HG03575 (cell line): ENCODE measurements at regions not wholly inside any gene's neighbourhood (a gene's known extent, or its start where the extent isn't known, plus 50 kb on each side); places are given as distances from the start of the nearest gene placed in this dataset.

Experiments
- ATAC-seq: cut with Tn5 transposase; IDR thresholded peaks from one replicate; pipeline ENCODE4 v1.9.1; 2021; ENCODE audit not compliant: unreplicated experiment, insufficient number of reproducible peaks, low FRiP score; ENCODE audit errors: extremely low read depth

DNA sequence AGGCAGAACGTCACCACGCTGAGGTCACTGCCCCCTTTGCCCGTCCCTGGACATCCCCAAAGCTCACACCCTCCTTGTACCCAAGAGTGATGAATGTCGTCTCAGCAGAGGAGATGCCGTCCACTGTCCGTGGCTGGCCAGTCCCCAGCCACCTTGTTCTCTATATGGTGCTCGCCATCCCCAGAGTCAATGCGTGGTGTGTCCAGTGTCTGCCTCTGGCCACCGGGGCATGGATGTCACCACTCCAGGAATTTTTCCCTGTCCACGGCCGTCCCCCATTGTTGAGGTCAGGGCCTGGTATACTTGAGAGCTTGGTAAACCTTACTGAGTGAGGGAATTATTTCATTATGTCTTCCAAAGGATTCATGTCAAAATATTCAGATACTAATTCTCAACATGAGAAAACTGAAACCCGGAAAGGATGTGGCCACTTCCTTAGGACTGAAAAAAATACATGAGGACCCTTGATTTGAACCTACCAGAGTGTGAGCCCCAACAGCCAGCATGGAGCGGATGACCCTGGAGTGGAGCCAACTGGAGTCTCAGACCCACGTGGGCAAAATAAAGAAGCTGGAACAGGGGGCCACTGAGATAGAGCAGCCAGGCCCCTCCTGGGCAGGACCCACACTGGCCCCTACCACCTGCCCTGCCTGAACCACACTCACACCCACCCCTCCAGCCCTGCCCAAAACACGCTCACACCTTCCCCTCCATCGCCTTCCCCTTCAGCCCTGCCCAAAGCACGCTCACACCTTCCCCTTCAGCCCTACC, 376.4 kb downstream of the BRD1 start:
- ATAC-seq: no peak

- ATAC-seq: no peak
These were observed 377.2 kb downstream of the BRD1 start for GRCh38 chr22:49450498-49450897.

- ATAC-seq: no peak
These were observed 377.7 kb downstream of the BRD1 start for GRCh38 chr22:49449811-49450446.

DNA sequence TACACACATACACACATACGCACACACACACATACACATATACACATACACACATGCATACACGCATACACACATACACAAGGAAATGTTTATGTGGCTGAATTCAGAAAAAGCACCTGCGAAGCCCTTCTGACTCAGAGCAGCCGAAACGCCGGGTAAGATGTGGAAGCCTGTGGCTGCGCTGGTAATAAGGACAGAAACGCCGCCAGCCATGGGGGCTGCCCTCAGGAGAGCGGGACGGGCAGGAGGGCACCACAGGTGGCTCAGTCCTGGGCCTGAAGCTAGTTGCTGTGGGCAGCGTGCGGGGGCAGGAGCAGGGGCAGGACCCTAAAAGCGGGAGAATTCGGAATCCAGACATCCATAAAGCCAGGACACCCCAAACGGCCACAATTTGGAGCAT, 378.3 kb downstream of the BRD1 start:
- no peak for ATAC-seq

- no peak for ATAC-seq
These were observed 379.1 kb downstream of the BRD1 start for GRCh38 chr22:49448526-49448925.

DNA sequence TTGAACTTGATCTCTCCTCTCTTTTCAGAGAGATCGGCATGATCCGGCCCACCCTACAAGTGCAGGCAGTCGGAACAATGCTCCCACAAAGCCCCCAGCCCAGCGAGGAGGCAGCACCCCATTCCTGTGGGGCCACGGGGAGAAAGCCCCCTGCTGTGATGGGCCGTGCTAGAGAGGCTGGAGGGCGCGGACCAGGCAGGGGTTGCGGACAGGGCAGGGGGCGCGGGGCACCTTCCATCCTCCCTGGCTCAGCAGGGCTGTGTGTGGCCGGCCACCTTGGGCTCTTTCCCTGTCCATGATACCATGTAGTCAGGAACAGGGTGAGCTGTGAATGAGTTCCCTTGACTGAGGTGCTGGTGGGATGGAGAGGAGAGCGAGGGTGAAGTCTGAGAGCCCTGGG, 379.8 kb downstream of the BRD1 start:
- no peak for ATAC-seq

DNA sequence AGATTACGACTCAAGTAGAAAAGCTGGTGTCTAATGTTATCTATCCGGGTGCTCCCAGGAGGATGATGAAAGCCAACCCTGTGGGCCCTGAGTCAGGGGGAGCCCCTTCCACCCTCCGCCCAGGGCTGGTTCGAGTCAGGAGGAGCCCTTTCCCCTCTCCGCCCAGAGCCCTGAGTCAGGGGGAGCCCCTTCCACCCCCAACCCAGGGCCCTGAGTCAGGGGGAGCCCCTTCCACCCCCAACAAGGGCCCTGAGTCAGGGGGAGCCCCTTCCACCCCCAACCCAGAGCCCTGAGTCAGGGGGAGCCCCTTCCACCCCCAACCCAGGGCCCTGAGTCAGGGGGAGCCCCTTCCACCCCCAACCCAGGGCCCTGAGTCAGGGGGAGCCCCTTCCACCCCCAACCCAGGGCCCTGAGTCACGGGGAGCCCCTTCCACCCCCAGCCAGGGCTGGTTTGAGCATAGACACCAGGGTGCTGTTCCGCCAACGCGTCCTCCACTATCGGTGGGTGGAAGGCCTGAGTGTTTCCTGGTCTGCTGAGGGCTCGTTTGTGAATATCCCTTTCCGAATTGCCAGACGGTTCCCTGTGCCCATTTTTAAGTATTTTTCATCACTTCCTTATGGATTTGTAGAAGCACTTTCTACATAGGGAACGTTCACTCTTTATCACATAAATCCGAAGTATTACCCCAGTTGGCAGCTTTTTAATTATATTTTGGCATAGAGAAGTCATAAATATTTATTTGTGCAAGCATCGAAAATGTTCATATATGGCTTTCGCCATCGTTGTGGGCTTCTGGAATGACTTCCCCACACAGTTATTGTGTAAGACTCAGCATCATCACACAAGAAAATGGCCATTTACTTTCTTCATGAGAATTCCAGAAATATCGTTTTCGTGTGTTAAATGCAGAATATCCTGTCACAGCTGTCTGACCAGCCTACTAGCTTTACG, 380.6 kb downstream of the BRD1 start:
- ATAC-seq: no peak

DNA sequence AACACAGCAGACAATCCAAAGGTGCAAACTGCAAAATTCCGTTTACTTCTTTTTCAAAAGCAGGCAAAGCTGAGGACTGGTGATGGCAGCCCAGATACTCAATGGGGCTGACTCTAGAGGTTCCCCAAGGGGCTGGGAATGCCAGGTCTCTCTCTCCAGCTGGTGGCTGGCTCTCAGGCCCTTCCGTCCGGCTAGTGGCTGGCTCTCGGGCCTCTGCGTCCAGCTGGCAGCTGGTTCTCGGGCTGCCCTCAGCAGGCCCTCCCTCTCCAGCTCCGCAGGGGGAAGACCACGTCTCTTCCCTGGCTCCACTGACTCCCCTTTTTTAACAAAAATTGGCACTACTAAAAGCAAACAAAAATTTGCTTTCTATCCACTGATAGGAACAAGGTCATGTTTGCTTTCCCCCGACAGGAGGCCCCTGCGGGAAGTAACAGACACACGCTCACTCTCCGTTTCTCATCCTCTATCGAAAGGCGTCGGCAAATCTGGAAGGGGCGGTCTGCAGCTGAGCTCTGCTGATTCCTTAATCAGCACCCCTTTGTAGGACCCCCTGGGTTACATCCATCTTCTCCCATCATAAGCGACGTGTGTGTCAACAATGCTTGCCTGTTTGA, 381.4 kb downstream of the BRD1 start:
- no peak for ATAC-seq

DNA sequence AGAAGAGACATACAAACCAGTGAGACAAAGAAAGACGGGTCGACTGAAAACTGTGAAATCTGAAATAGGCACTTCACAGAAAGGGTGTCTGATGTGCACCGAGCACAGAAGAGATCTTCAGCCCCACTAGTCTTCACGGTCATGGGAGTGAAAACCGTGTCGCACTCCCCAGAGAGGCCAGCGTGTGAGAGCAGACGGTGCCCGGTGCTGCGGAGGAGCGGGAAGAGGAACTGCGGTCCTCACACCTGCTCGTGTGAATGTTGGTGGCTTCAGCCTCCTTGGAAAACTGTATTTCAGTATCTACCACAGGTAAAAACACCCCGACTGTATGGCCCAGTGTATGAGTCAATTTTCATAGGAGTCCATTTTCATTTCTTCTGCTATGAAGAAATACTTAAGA, 382.9 kb downstream of the BRD1 start:
- ATAC-seq: no peak

DNA sequence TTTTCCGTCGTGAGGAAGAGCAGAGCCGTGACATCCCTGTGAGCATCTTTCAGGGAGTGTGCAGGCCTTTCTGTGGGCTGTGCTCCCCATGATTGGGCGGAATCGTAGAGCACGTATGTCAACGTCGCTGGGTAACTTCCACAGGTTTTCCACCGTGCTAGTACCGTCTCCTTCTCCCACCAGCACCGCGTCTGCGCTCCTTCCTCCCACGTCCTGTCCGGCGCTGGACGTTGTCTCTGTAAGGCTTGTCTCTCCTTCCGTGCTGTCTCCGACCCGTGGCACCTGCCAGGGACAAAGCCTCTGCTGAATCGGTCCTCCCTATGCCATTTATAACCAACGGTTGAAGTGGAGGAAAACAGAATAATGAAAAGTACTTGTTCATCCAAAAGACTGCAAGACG, 386.7 kb downstream of the BRD1 start:
- no peak for ATAC-seq

DNA sequence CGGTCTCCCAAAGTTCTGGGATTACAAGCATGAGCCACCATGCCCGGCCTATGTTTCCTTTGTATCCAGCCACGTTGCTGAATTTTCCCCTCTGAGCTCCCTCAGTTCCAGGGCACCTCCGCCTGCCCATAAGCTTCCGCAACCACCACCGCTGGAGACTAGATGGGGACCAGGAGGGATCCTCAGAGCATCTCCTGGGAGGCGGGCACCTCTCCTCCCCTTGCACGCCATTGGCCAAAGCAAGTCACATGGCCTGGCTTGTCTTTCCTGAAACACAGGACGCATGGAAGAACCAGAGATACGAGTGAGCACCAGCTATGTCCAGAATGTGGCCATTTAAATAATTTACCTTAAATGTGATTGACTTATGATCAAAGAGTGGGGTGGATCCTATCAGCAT, 388.3 kb downstream of the BRD1 start:
- no peak for ATAC-seq

DNA sequence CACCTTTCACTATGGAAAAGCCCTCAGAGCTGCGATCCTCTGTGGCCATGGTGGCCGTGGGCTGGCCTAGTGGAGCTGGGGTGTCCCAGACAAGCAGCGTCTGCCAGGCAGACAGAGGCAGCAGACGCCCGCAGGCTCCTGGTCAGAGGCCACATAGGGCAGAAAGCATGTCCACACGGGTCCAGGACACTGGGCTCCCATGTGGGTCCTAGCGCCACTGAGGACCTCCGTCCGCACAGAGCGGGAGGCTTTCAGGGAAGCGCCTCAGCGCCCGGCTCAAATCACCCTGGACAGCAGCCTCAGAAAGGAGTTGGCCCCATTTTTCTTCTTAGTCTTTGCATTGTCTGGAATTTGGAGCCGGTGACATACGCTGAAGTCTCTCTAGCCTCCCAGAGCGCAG, 389.7 kb downstream of the BRD1 start:
- ATAC-seq: no peak

DNA sequence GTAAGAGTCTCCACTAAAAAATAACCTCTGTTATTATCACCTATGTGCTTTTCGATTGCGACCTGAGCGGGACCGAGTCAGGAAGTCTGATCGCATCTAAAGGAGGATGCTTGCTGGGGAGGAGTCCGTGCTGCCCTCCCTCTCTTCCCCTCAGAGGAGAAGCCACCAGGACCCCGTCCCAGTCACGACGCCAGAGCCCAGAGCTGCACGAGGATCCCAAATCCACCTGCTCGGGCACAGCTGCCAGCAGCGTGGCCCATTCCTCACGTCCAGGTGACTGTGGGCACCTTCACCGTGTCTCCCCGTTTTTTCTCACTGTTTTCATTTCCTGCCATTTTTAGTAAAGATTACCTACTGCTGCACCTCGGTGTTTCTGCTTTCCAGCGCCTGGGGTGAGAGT, 390.3 kb downstream of the BRD1 start:
- no peak for ATAC-seq

DNA sequence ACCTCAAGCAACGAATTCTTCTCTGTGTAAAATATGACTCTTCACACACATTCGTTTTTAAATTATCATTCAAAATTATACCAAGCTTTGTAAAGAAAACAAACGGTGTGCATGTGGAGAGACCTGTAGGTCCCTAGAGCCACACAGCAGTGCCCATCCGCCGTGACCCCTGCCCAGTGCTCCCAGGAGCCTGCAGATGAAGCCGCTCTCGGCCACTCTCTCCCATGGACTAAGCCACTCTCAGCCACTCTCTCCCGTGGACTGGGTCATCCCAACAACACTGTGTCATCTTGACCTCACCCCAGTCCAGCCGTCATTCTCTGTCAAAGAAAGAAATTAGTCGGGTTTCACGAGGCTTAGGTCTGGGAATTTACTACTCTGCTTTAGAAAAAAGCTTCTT, 391.6 kb downstream of the BRD1 start:
- ATAC-seq: no peak

GRCh38 chr22:49435596-49435995, 392.1 kb downstream of the BRD1 start:
- no peak for ATAC-seq

GRCh38 chr22:49433717-49434611, 393.7 kb downstream of the BRD1 start:
- ATAC-seq: no peak

DNA sequence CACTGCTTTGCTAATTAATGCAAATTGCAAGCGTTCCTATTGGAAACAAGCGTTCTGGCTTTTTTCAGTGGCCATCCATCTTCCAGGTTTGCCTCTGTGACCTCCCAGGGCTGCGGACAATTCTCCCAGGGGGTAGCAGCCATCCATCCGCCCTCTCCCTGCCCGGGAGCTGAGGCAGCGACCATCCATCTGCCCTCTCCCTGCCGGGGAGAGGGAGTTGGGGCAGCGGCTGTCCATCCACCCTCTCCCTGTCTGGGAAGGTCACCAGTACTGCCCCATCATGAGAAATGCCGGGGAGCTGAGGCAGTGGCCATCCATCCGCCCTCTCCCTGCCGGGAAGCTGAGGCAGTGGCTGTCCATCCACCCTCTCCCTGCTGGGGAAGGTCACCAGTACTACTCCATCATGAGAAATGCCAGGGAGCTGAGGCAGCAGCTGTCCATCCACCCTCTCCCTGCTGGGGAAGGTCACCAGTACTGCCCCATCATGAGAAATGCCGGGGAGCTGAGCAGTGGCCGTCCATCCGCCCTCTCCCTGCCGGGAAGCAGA, 394.7 kb downstream of the BRD1 start:
- no peak for ATAC-seq

- no peak for ATAC-seq
These were observed 395.3 kb downstream of the BRD1 start for GRCh38 chr22:49432211-49432896.
